ENCODE measurements at regions not wholly inside any gene's neighbourhood (a gene's known extent, or its start where the extent isn't known, plus 50 kb on each side); places are given as distances from the start of the nearest gene placed in this dataset.
"Not testable (repeated sequence)": the region's sequence is repeated elsewhere in the genome, so short reads cannot be mapped to it uniquely, and the experiment has no call there.

GRCh38 chr10:35776557-35776956 is 134.5 kb upstream of the FZD8 start:
- not testable (repeated sequence) for H2BK5ac ChIP-seq (ENCODE audit: low read depth, low read length); H3K18ac ChIP-seq (ENCODE audit: extremely low read depth, low read length); H3K79me1 ChIP-seq (ENCODE audit: low read depth, low read length); H2AK5ac ChIP-seq (ENCODE audit: low read depth, low read length); H3K23ac ChIP-seq (ENCODE audit: insufficient read length); H4K5ac ChIP-seq (ENCODE audit: insufficient read length, low read depth, low read length); H3K23me2 ChIP-seq (ENCODE audit: low read depth, low read length); H3K79me2 ChIP-seq (ENCODE audit: control insufficient read depth in 1 of 2, insufficient read depth in 2 of 2, low read length in 2 of 2); H4K91ac ChIP-seq (replicated peaks; ENCODE audit: insufficient read length, low read length); H3K27me3 ChIP-seq (replicated peaks in 1 of 4; ENCODE audit: control insufficient read depth in 3 of 4, extremely low read depth in 1 of 4, insufficient read depth in 3 of 4, low read length in 3 of 4); H2BK20ac ChIP-seq (ENCODE audit: low read length); H4K20me1 ChIP-seq (replicated peaks in 1 of 2; ENCODE audit: control insufficient read depth in 1 of 2, insufficient read depth in 2 of 2, low read length in 2 of 2); H3K9ac ChIP-seq (replicated peaks in 1 of 4; ENCODE audit: extremely low read depth in 1 of 4, low read depth in 3 of 4, low read length in 3 of 4); H2BK120ac ChIP-seq (replicated peaks; ENCODE audit: low read depth, low read length); H3K9me3 ChIP-seq (ENCODE audit: insufficient read depth in 2 of 2, low read depth in 1 of 2, low read length in 1 of 2); DNase-seq (ENCODE audit: low read depth in 1 of 2, low spot score in 2 of 2); H3K4me1 ChIP-seq (replicated peaks in 1 of 4; ENCODE audit: control insufficient read depth in 3 of 4, insufficient read depth in 4 of 4, low read length in 3 of 4); H3K4me2 ChIP-seq (ENCODE audit: insufficient read depth in 1 of 2, low read depth in 2 of 2, low read length in 2 of 2); FAIRE-seq; H3K4ac ChIP-seq (replicated peaks; ENCODE audit: insufficient read length, low read depth, low read length); H3K27ac ChIP-seq (ENCODE audit: low read depth, low read length); H2AFZ ChIP-seq (ENCODE audit: low read length); H4K8ac ChIP-seq (ENCODE audit: extremely low read depth, insufficient read depth, low read length); H3K36me3 ChIP-seq (ENCODE audit: control insufficient read depth in 2 of 4, insufficient read depth in 4 of 4, low read length in 3 of 4); H2BK12ac ChIP-seq (ENCODE audit: low read depth, low read length); H3K14ac ChIP-seq (ENCODE audit: insufficient read length); H3K56ac ChIP-seq (replicated peaks; ENCODE audit: insufficient read length, low read depth, low read length); H3K4me3 ChIP-seq (ENCODE audit: extremely low read depth in 1 of 4, insufficient read depth in 2 of 4, low read depth in 3 of 4, low read length in 4 of 4); H2BK15ac ChIP-seq (ENCODE audit: low read length)
- ChIA-PET POLR2A (ENCODE audit: partially characterized antibody) (interaction anchor here (0.6 kb wide), 1 partner anchor 33 kb away, joined by 3 read pairs; no protein-coding TSS in a partner anchor), CTCF (ENCODE audit: partially characterized antibody) (interaction anchor here (1.1 kb wide), 1 partner anchor 137 kb away, joined by 3 read pairs; no protein-coding TSS in a partner anchor)
